Caco-2 (cell line): ENCODE measurements at regions not wholly inside any gene's neighbourhood (a gene's known extent, or its start where the extent isn't known, plus 50 kb on each side); places are given as distances from the start of the nearest gene placed in this dataset.

Source experiments
- BruUV-seq: library from RNA; stranded (reverse); fragments of 400-500 nt; replicated peaks from 2 replicates; lab custom pipeline; 2021; lab: Mats Ljungman, UMichigan
- CTCF ChIA-PET: fragments of 300-600 bp; sonication (Branson Sonifier 250); formaldehyde crosslinking; loops from one replicate; lab custom pipeline; 2022; ENCODE audit warnings: antibody characterized with exemption; lab: Charles Lee
- POLR2A ChIA-PET: fragments of 300-600 bp; sonication (Branson Sonifier 250); formaldehyde crosslinking; loops from one replicate; lab custom pipeline; 2022; ENCODE audit warnings: antibody characterized with exemption; lab: Charles Lee
- DNase-seq, 2 experiments: peaks; one replicate each; pipeline versions ENCODE4 v3.0.0 to v3.0.0-alpha.2; 2020 to 2022
- H3K27me3 ChIP-seq: replicated peaks from 2 replicates; pipeline ENCODE4 v1.6.0; 2011; ENCODE audit warnings: low read length; ENCODE audit not compliant: control insufficient read depth, insufficient read depth
- H3K36me3 ChIP-seq: 2 replicates; pipeline ENCODE4 v1.5.1; 2011; ENCODE audit warnings: low read length; ENCODE audit not compliant: control insufficient read depth, insufficient read depth
- H3K4me1 ChIP-seq: fragments of 250-450 bp; sonication (Bioruptor Pico); 2 replicates; pipeline ENCODE4 v1.5.1; 2020; ENCODE audit warnings: mild to moderate bottlenecking
- H3K4me3 ChIP-seq: 2 replicates; pipeline ENCODE4 v1.5.1; 2011; ENCODE audit warnings: low read depth, mild to moderate bottlenecking, control low read depth, low read length
- H3K9me3 ChIP-seq: fragments of 250-450 bp; sonication (Bioruptor Pico); 2 replicates; pipeline ENCODE4 v1.5.1; 2020; ENCODE audit warnings: mild to moderate bottlenecking, moderate library complexity
- H3K27ac Mint-ChIP-seq: one replicate; pipeline ENCODE4 v1.8.0; 2022; ENCODE audit warnings: mixed read lengths; ENCODE audit not compliant: unreplicated experiment
- H3K27me3 Mint-ChIP-seq: one replicate; pipeline ENCODE4 v1.8.0; 2022; ENCODE audit warnings: mixed read lengths; ENCODE audit not compliant: insufficient read depth, unreplicated experiment
- H3K36me3 Mint-ChIP-seq: one replicate; pipeline ENCODE4 v1.8.0; 2022; ENCODE audit warnings: mild to moderate bottlenecking, mixed read lengths; ENCODE audit not compliant: insufficient read depth, unreplicated experiment
- H3K4me1 Mint-ChIP-seq: one replicate; pipeline ENCODE4 v1.8.0; 2022; ENCODE audit warnings: low read depth, mixed read lengths; ENCODE audit not compliant: unreplicated experiment
- H3K4me3 Mint-ChIP-seq: one replicate; pipeline ENCODE4 v1.8.0; 2022; ENCODE audit warnings: mild to moderate bottlenecking, moderate library complexity, mixed read lengths; ENCODE audit not compliant: unreplicated experiment
- H3K9me3 Mint-ChIP-seq: one replicate; pipeline ENCODE4 v1.8.0; 2022; ENCODE audit warnings: mixed read lengths; ENCODE audit not compliant: unreplicated experiment
- CTCF ChIP-seq, 2 experiments: fragments of 200-600 bp in 1 of 2; IDR thresholded peaks; 1 replicate in 1 of 2; 2 replicates in 1 of 2; pipeline versions ENCODE4 v1.5.1 to v1.8.0; 2011 to 2022; ENCODE audit warnings: antibody characterized with exemption in 1 of 2, control low read depth in 1 of 2, inconsistent platforms in 1 of 2, low read depth in 1 of 2, low read length in 1 of 2, mild to moderate bottlenecking in 1 of 2, moderate library complexity in 1 of 2; ENCODE audit not compliant: insufficient read depth in 1 of 2, severe bottlenecking in 1 of 2, unreplicated experiment in 1 of 2
- intact Hi-C: fragments of 100-400 bp; cut with micrococcal nuclease; formaldehyde crosslinking; loops from one replicate; pipeline ENCODE4 v1.10.0; 2022; ENCODE audit not compliant: unreplicated experiment

DNA sequence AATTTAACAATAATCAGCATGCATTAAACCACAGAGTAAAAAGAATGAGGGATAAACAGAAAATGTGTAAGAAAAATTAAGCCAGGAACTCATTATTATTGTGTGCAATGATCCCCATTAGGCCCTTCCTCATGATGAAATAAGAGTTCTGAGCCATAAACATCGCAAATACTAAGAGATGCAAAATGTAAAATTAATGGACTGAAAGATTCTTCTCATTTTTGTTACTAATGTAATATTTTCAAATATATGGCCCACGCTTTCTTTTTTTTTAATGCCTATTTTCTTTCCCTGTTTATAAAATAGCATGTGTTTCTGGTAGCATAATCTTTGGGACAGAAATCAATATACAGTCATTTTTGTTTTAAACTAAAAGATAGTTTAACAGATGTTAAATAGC lies 281.0 kb downstream of the PDGFC start:
- H3K36me3 ChIP-seq: no peaks in the 10 kb centered on the region
- no peaks in the 10 kb centered on the region for H3K4me1 ChIP-seq
- peaks cover 5% of the 10 kb centered on the region for H3K27me3 Mint-ChIP-seq
- DNase-seq: no peak
- H3K9me3 Mint-ChIP-seq: no peaks in the 10 kb centered on the region
- H3K4me1 Mint-ChIP-seq: no peaks in the 10 kb centered on the region
- POLR2A ChIA-PET: no interaction called here
- H3K9me3 ChIP-seq: no peaks in the 10 kb centered on the region
- TF ChIP-seq CTCF (IDR thresholded peaks at IDR 0.05; ENCODE audit: insufficient read depth in 1 of 2, low read depth in 1 of 2, low read length in 1 of 2, severe bottlenecking in 1 of 2, unreplicated experiment in 1 of 2): no peak
- H3K27ac Mint-ChIP-seq: no peak overlapping the region
- no peaks in the 10 kb centered on the region for H3K36me3 Mint-ChIP-seq
- BruUV-seq: no TSS peak
- no peak overlapping the region for H3K4me3 ChIP-seq
- CTCF ChIA-PET: no interaction called here
- H3K4me3 Mint-ChIP-seq: no peak overlapping the region
- no peaks in the 10 kb centered on the region for H3K27me3 ChIP-seq
- intact Hi-C loops: no loop called here

GRCh38 chr4:156686120-156686519 lies 285.5 kb downstream of the PDGFC start:
- H3K27ac Mint-ChIP-seq: no peak overlapping the region
- H3K27me3 Mint-ChIP-seq: peaks cover 5% of the 10 kb centered on the region

GRCh38 chr4:156685308-156685707 lies 286.3 kb downstream of the PDGFC start:
- intact Hi-C loops: no loop called here
- peaks cover 5% of the 10 kb centered on the region for H3K27me3 Mint-ChIP-seq
- ChIA-PET POLR2A (no interaction called here), CTCF (no interaction called here)
- BruUV-seq: no TSS peak
- H3K4me1 Mint-ChIP-seq: no peaks in the 10 kb centered on the region
- Histone ChIP-seq H3K27me3 (no peaks in the 10 kb centered on the region), H3K9me3 (no peaks in the 10 kb centered on the region), H3K36me3 (no peaks in the 10 kb centered on the region), H3K4me3 (no peak overlapping the region), H3K4me1 (no peaks in the 10 kb centered on the region)
- no peak overlapping the region for H3K4me3 Mint-ChIP-seq
- DNase-seq: no peak
- H3K9me3 Mint-ChIP-seq: no peaks in the 10 kb centered on the region
- TF ChIP-seq CTCF (IDR thresholded peaks at IDR 0.05; ENCODE audit: insufficient read depth in 1 of 2, low read depth in 1 of 2, low read length in 1 of 2, severe bottlenecking in 1 of 2, unreplicated experiment in 1 of 2): no peak
- H3K27ac Mint-ChIP-seq: no peak overlapping the region
- no peaks in the 10 kb centered on the region for H3K36me3 Mint-ChIP-seq

More at GRCh38 chr4:156686120-156686519, 285.5 kb downstream of the PDGFC start:
- intact Hi-C loops: no loop called here
- Histone ChIP-seq H3K4me3 (no peak overlapping the region), H3K27me3 (no peaks in the 10 kb centered on the region), H3K4me1 (no peaks in the 10 kb centered on the region), H3K9me3 (no peaks in the 10 kb centered on the region), H3K36me3 (no peaks in the 10 kb centered on the region)
- BruUV-seq: no TSS peak
- no peak for TF ChIP-seq CTCF (IDR thresholded peaks at IDR 0.05; ENCODE audit: insufficient read depth in 1 of 2, low read depth in 1 of 2, low read length in 1 of 2, severe bottlenecking in 1 of 2, unreplicated experiment in 1 of 2)
- POLR2A ChIA-PET: no interaction called here
- H3K36me3 Mint-ChIP-seq: no peaks in the 10 kb centered on the region
- CTCF ChIA-PET: no interaction called here
- H3K9me3 Mint-ChIP-seq: no peaks in the 10 kb centered on the region
- no peaks in the 10 kb centered on the region for H3K4me1 Mint-ChIP-seq
- no peak for DNase-seq
- H3K4me3 Mint-ChIP-seq: no peak overlapping the region
